ENCODE measurements at regions not wholly inside any gene's neighbourhood (a gene's known extent, or its start where the extent isn't known, plus 50 kb on each side); places are given as distances from the start of the nearest gene placed in this dataset.

GRCh38 chr6:81832304-81832703 is 79.8 kb upstream of the TENT5A start (continued):
- no peak for TF ChIP-seq CHD7 (IDR thresholded peaks at IDR 0.05; ENCODE audit: insufficient replicate concordance, low read length)
- no peak for TF ChIP-seq ATF2 (IDR thresholded peaks at IDR 0.05; ENCODE audit: low read length)
- TF ChIP-seq EGR1 (IDR thresholded peaks at IDR 0.05; ENCODE audit: borderline replicate concordance, low read depth, low read length) = no peak
- TF ChIP-seq ATF3 (IDR thresholded peaks at IDR 0.05; ENCODE audit: insufficient read depth, low read depth, low read length) = no peak
- TF ChIP-seq TCF12 (IDR thresholded peaks at IDR 0.05; ENCODE audit: low read depth, low read length) = no peak
- TF ChIP-seq NRF1 (IDR thresholded peaks at IDR 0.05; ENCODE audit: low read depth, low read length) = no peak
- no peak for TF ChIP-seq HDAC2 (IDR thresholded peaks at IDR 0.05; ENCODE audit: borderline replicate concordance in 1 of 2, low read depth in 2 of 2, low read length in 2 of 2)
- no peak for TF ChIP-seq TAF1 (IDR thresholded peaks at IDR 0.05; ENCODE audit: low read depth, low read length)

Measured in H1 (cell line).